ENCODE measurements at regions not wholly inside any gene's neighbourhood (a gene's known extent, or its start where the extent isn't known, plus 50 kb on each side); places are given as distances from the start of the nearest gene placed in this dataset.
"Not testable (repeated sequence)": the region's sequence is repeated elsewhere in the genome, so short reads cannot be mapped to it uniquely, and the experiment has no call there.

DNA sequence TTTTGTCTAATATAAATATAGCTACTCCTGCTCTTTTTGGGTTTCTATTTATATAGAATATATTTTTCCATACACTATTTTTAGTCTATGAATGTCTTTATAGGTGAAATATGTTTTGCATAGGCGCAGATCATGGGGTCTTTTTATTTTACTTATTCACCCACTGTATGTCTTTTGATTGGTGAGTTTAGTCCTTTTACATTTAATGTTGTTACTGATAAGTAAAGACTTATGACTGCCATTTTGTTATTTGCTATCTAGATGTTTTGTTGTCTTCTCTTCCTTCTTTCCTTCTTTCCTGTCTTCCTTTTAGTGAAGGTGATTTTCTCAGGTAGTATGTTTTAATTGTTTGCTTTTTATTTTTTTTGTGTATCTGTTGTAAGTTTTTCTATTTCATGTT lies 276.8 kb upstream of the CNTNAP2 start:
- no peak for DNase-seq (ENCODE audit: low spot score)
- in situ Hi-C loops (cut with HindIII; ENCODE audit: low sequenced_read_pairs): no loop called here

DNA sequence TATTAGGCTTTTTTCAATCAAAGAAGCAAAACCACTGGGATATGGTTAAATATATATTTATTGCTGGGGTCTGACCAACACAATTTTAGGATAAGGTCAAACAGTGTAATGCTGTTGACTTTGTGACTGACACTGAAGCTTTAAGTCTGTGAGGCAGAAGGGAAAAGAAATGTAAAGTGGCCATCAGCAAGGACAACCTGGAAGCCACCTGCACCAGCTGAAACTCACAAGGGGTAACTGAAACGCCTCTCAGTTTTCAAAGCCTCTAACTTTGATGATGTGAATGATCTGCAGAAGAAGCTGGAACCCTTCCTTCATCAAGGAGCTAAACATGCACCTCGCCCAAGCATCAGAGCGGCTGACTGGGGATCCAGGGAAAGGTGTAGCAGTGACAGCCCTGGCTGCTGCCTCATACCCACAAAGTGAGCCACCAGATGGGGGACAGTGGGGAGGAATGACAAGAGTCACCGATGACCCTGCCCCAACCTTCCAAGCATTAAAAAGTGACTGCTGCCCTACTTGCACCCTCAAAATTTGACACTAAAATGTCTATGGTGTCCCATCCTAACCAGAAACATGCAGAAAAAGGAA lies 284.9 kb upstream of the CNTNAP2 start:
- DNase-seq (ENCODE audit: low spot score): no peak
- in situ Hi-C loops (cut with HindIII; ENCODE audit: low sequenced_read_pairs): no loop called here

GRCh38 chr7:145817687-145818086 lies 298.9 kb upstream of the CNTNAP2 start:
- DNase-seq (ENCODE audit: low spot score): no peak
- in situ Hi-C loops (cut with HindIII; ENCODE audit: low sequenced_read_pairs): no loop called here

DNA sequence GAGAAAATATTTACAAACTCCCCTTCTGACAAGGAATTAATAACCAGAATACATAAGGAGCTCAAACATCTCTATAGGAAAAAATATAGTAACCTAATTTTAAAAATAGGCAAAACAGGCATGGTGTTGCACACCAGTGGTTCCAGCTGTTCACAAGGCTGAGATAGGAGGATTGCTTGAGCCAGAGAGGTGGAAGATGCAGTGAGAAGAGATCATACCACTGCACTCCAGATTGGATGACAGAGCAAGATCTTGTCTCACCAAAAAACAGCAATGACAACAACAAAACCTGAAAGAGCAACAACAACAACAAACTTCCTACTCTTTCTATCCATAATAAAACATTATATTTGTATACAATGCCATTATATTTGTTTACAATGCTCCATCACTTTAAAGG lies 304.4 kb upstream of the CNTNAP2 start:
- DNase-seq (ENCODE audit: low spot score): no peak
- in situ Hi-C loops (cut with HindIII; ENCODE audit: low sequenced_read_pairs): no loop called here

- DNase-seq (ENCODE audit: low spot score): not testable (repeated sequence)
Observed at GRCh38 chr7:145805496-145805895, 311.1 kb upstream of the CNTNAP2 start.

DNA sequence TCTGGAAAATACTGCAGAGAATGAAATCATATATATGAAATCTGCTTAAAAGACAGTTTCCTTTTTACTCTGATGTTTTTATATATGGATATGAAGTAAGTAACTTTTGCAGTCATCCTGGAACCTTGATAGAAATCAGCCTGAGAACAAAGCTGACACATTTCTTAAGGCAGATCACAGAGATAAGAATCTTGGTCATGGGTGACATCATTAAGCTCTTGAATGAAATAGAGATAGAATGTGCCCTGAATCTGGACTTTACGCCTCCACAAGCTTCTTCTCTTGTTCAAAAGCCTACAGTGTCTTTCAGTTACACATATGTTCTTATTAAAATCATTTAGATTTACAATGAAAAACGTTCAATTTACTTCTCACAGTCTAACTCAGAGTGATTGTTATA lies 319.1 kb upstream of the CNTNAP2 start:
- in situ Hi-C loops (cut with HindIII; ENCODE audit: low sequenced_read_pairs): no loop called here
- no peak for DNase-seq (ENCODE audit: low spot score)

More at GRCh38 chr7:145805496-145805895, 311.1 kb upstream of the CNTNAP2 start:
- in situ Hi-C loops (cut with HindIII; ENCODE audit: low sequenced_read_pairs): not testable (repeated sequence)

- no peak for DNase-seq (ENCODE audit: low spot score)
- in situ Hi-C loops (cut with HindIII; ENCODE audit: low sequenced_read_pairs): no loop called here
Observed at GRCh38 chr7:145795132-145795531, 321.5 kb upstream of the CNTNAP2 start.

GRCh38 chr7:145784809-145785780 lies 331.5 kb upstream of the CNTNAP2 start:
- in situ Hi-C loops (cut with HindIII; ENCODE audit: low sequenced_read_pairs): no loop called here

DNA sequence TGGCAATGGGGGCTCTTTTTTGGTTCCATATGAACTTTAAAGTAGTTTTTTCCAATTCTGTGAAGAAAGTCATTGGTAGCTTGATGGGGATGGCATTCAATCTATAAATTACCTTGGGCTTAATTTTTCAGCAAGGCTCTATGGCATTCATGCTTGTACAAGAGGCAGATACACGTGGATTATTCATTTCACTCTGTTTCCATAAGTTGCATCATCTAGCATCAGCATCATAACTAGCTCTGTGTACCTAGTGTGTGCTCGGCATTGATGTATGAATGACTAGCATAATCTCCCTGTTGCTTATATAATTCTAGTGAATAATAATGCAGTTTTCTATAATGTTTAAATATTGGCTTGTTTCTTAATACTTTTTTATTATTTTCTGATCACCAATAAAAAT lies 335.2 kb upstream of the CNTNAP2 start:
- DNase-seq (ENCODE audit: low spot score); in situ Hi-C loops (cut with HindIII; ENCODE audit: low sequenced_read_pairs): not testable (repeated sequence)

More at GRCh38 chr7:145784809-145785780, 331.5 kb upstream of the CNTNAP2 start:
- no peak for DNase-seq (ENCODE audit: low spot score)

- no peak for DNase-seq (ENCODE audit: low spot score)
- in situ Hi-C loops (cut with HindIII; ENCODE audit: low sequenced_read_pairs): no loop called here
Observed at GRCh38 chr7:145779140-145779539, 337.5 kb upstream of the CNTNAP2 start.

- in situ Hi-C loops (cut with HindIII; ENCODE audit: low sequenced_read_pairs): no loop called here
- no peak for DNase-seq (ENCODE audit: low spot score)
Observed at GRCh38 chr7:145774777-145775176, 341.8 kb upstream of the CNTNAP2 start.

- DNase-seq (ENCODE audit: low spot score): no peak
- in situ Hi-C loops (cut with HindIII; ENCODE audit: low sequenced_read_pairs): no loop called here
Observed at GRCh38 chr7:145753004-145753403, 363.6 kb upstream of the CNTNAP2 start.

DNA sequence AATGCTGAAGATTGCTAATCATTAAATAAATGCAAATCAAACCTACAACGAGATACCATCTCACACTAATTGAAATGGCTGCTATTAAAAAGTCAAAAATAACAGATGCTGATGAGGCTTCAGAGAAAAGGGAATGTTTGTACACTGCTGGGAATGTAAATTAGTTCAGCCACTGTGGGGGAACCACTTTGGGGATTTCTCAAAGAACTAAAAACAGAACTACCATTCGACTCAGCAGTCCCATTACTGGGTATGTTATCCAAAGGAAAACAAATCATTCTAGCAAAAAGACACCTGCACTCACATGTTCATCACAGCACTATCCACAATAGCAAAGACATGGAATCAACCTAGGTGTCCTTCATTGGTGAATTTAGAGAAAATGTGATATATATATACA lies 379.0 kb upstream of the CNTNAP2 start:
- no peak for DNase-seq (ENCODE audit: low spot score)

GRCh38 chr7:145735061-145735460 lies 381.5 kb upstream of the CNTNAP2 start:
- in situ Hi-C loops (cut with HindIII; ENCODE audit: low sequenced_read_pairs): no loop called here
- no peak for DNase-seq (ENCODE audit: low spot score)

More for the DNA sequence above, 379.0 kb upstream of the CNTNAP2 start:
- in situ Hi-C loops (cut with HindIII; ENCODE audit: low sequenced_read_pairs): no loop called here

GRCh38 chr7:145732521-145732920 lies 384.1 kb upstream of the CNTNAP2 start:
- no peak for DNase-seq (ENCODE audit: low spot score)
- in situ Hi-C loops (cut with HindIII; ENCODE audit: low sequenced_read_pairs): no loop called here

DNA sequence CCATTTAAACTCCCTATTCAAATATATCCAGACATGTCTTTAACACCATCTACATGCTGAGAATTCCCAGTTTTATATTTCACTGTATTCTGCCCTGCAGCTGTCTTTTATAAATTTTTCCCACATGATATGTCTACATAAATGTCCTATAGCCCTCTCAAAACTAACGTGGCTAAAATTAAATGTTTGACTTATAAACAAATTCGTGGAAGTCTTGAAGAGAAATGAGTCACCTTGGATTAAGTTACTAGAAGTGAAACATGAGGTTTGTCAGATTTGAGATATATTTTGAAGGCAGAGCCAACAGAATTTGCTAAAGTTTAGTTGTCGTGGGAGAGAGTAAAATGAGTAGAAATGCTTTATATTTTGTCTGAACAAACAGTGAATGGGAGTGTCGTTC lies 386.9 kb upstream of the CNTNAP2 start:
- no peak for DNase-seq (ENCODE audit: low spot score)
- in situ Hi-C loops (cut with HindIII; ENCODE audit: low sequenced_read_pairs): no loop called here

DNA sequence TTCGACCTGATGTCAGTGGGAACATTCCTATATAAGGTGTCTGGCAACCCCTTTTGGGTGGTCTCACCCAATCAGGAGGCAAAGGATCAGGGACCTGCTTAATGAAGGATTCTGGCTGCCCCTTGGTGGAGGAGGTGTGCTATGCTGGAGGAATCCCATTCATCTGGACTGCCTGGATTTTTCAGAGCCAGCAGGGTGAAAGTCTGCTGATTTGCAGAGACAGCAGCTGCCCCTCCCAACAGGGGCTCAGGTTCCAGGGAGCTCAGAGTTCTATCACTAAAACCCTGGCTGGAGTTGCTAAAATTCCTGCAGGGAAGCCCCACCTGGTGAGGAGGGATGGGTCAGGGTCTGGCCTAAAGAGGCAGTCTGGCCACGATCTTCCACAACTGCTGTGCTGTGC lies 398.5 kb upstream of the CNTNAP2 start:
- in situ Hi-C loops (cut with HindIII; ENCODE audit: low sequenced_read_pairs): no loop called here
- DNase-seq (ENCODE audit: low spot score): no peak

- no peak for DNase-seq (ENCODE audit: low spot score)
- in situ Hi-C loops (cut with HindIII; ENCODE audit: low sequenced_read_pairs): no loop called here
Observed at GRCh38 chr7:145700488-145700887, 416.1 kb upstream of the CNTNAP2 start.

- in situ Hi-C loops (cut with HindIII; ENCODE audit: low sequenced_read_pairs): no loop called here
- DNase-seq (ENCODE audit: low spot score): no peak
Observed at GRCh38 chr7:145698526-145699262, 417.9 kb upstream of the CNTNAP2 start.
